ENCODE measurements at regions not wholly inside any gene's neighbourhood (a gene's known extent, or its start where the extent isn't known, plus 50 kb on each side); places are given as distances from the start of the nearest gene placed in this dataset.

GRCh38 chr4:107562316-107562715 lies 157.7 kb downstream of the PAPSS1 start:
- DNase-seq, result no peak

- no peak for DNase-seq
Measured at GRCh38 chr4:107561481-107561880, 158.6 kb downstream of the PAPSS1 start.

- no peak for DNase-seq
Measured at GRCh38 chr4:107559653-107560052, 160.4 kb downstream of the PAPSS1 start.

GRCh38 chr4:107552306-107552705 lies 167.7 kb downstream of the PAPSS1 start:
- DNase-seq, result no peak

GRCh38 chr4:107548211-107548905 lies 171.7 kb downstream of the PAPSS1 start:
- peak; percentile 20 for DNase-seq

GRCh38 chr4:107546638-107547037 lies 173.4 kb downstream of the PAPSS1 start:
- DNase-seq, result no peak

- DNase-seq, result no peak
Measured at GRCh38 chr4:107541511-107541910, 178.5 kb downstream of the PAPSS1 start.

GRCh38 chr4:107531927-107532326 lies 188.1 kb downstream of the PAPSS1 start:
- DNase-seq, result no peak

GRCh38 chr4:107520368-107520767 lies 199.7 kb downstream of the PAPSS1 start:
- no peak for DNase-seq

- peak; percentile 32 for DNase-seq
Measured at GRCh38 chr4:107519053-107519452, 201.0 kb downstream of the PAPSS1 start.

- DNase-seq, result no peak
Measured at GRCh38 chr4:107518076-107518475, 202.0 kb downstream of the PAPSS1 start.

GRCh38 chr4:107512549-107512948 lies 207.5 kb downstream of the PAPSS1 start:
- no peak for DNase-seq

GRCh38 chr4:107509615-107510014 lies 210.4 kb downstream of the PAPSS1 start:
- DNase-seq, result no peak

- no peak for DNase-seq
Measured at GRCh38 chr4:107500551-107500950, 219.5 kb downstream of the PAPSS1 start.

- DNase-seq, result no peak
Measured at GRCh38 chr4:107497054-107497453, 223.0 kb downstream of the PAPSS1 start.

GRCh38 chr4:107492566-107492965 lies 227.5 kb downstream of the PAPSS1 start:
- no peak for DNase-seq

GRCh38 chr4:107490116-107490515 lies 229.9 kb downstream of the PAPSS1 start:
- DNase-seq, result no peak

- peak; percentile 51 for DNase-seq
Measured at GRCh38 chr4:107483621-107484020, 236.4 kb downstream of the PAPSS1 start.

GRCh38 chr4:107482546-107482945 lies 237.5 kb downstream of the PAPSS1 start:
- no peak for DNase-seq

- no peak for DNase-seq
Measured at GRCh38 chr4:107478327-107478980, 241.6 kb downstream of the PAPSS1 start.

- no peak for DNase-seq
Measured at GRCh38 chr4:107473126-107473525, 246.9 kb downstream of the PAPSS1 start.

GRCh38 chr4:107472265-107472948 lies 247.6 kb downstream of the PAPSS1 start:
- DNase-seq, result no peak

- no peak for DNase-seq
Measured at GRCh38 chr4:107470173-107470572, 249.9 kb downstream of the PAPSS1 start.

- DNase-seq, result no peak
Measured at GRCh38 chr4:107468812-107469211, 251.2 kb downstream of the PAPSS1 start.

All from fibroblast of skin of right quadriceps (primary cell).